ENCODE measurements at regions not wholly inside any gene's neighbourhood (a gene's known extent, or its start where the extent isn't known, plus 50 kb on each side); places are given as distances from the start of the nearest gene placed in this dataset.
"Not testable (repeated sequence)": the region's sequence is repeated elsewhere in the genome, so short reads cannot be mapped to it uniquely, and the experiment has no call there.

GRCh38 chr6:81969814-81970213, 217.3 kb upstream of the TENT5A start:
- TF ChIP-seq CTCF (conservative IDR thresholded peaks at IDR 0.05; ENCODE audit: low read depth) = no peak
- ChIA-PET POLR2A (ENCODE audit: low non-redundant PET) (no interaction called here), CTCF (no interaction called here)
- no peak overlapping the region for H3K27ac ChIP-seq
- DNase-seq (ENCODE audit: low spot score) = no peak

GRCh38 chr6:81969011-81969410, 216.5 kb upstream of the TENT5A start:
- CTCF ChIA-PET = no interaction called here
- POLR2A ChIA-PET (ENCODE audit: low non-redundant PET) = no interaction called here
- TF ChIP-seq CTCF (conservative IDR thresholded peaks at IDR 0.05; ENCODE audit: low read depth) = no peak
- DNase-seq (ENCODE audit: low spot score) = no peak
- no peak overlapping the region for H3K27ac ChIP-seq

GRCh38 chr6:81966968-81967367, 214.5 kb upstream of the TENT5A start:
- H3K27ac ChIP-seq = no peak overlapping the region
- POLR2A ChIA-PET (ENCODE audit: low non-redundant PET) = no interaction called here
- no peak for DNase-seq (ENCODE audit: low spot score)
- CTCF ChIA-PET = no interaction called here
- TF ChIP-seq CTCF (conservative IDR thresholded peaks at IDR 0.05; ENCODE audit: low read depth) = no peak

- no peak for DNase-seq (ENCODE audit: low spot score)
- POLR2A ChIA-PET (ENCODE audit: low non-redundant PET) = no interaction called here
- no peak for TF ChIP-seq CTCF (conservative IDR thresholded peaks at IDR 0.05; ENCODE audit: low read depth)
- CTCF ChIA-PET = no interaction called here
- H3K27ac ChIP-seq = no peak overlapping the region
These were observed 209.7 kb upstream of the TENT5A start for GRCh38 chr6:81962198-81962597.

GRCh38 chr6:81950877-81951276, 198.4 kb upstream of the TENT5A start:
- TF ChIP-seq CTCF (conservative IDR thresholded peaks at IDR 0.05; ENCODE audit: low read depth) = no peak
- no peak overlapping the region for H3K27ac ChIP-seq
- DNase-seq (ENCODE audit: low spot score) = peak; percentile 60
- ChIA-PET CTCF (no interaction called here), POLR2A (ENCODE audit: low non-redundant PET) (no interaction called here)

- TF ChIP-seq CTCF (conservative IDR thresholded peaks at IDR 0.05; ENCODE audit: low read depth) = no peak
- DNase-seq (ENCODE audit: low spot score) = no peak
- H3K27ac ChIP-seq = no peak overlapping the region
- POLR2A ChIA-PET (ENCODE audit: low non-redundant PET) = no interaction called here
- CTCF ChIA-PET = interaction anchor here (0.6 kb wide), 1 partner anchor 1253 kb away, joined by 3 read pairs; no protein-coding TSS in a partner anchor
These were observed 196.4 kb upstream of the TENT5A start for GRCh38 chr6:81948861-81949260.

- CTCF ChIA-PET = interaction anchor here (0.5 to 0.6 kb wide), 2 partner anchors 25 to 210 kb away, joined by 3 to 8 read pairs; no protein-coding TSS in a partner anchor
- POLR2A ChIA-PET (ENCODE audit: low non-redundant PET) = interaction anchor here (0.6 kb wide), 1 partner anchor 1228 kb away, joined by 3 read pairs; no protein-coding TSS in a partner anchor
- not testable (repeated sequence) for H3K27ac ChIP-seq; DNase-seq (ENCODE audit: low spot score)
These were observed 195.7 kb upstream of the TENT5A start for GRCh38 chr6:81948196-81948595.
